GM19438 (cell line): ENCODE measurements at regions not wholly inside any gene's neighbourhood (a gene's known extent, or its start where the extent isn't known, plus 50 kb on each side); places are given as distances from the start of the nearest gene placed in this dataset.
"Not testable (repeated sequence)": the region's sequence is repeated elsewhere in the genome, so short reads cannot be mapped to it uniquely, and the experiment has no call there.

Experiments
- ATAC-seq: cut with Tn5 transposase; IDR thresholded peaks from one replicate; pipeline ENCODE4 v1.9.1; 2021; ENCODE audit warnings: low read depth; ENCODE audit not compliant: unreplicated experiment

DNA sequence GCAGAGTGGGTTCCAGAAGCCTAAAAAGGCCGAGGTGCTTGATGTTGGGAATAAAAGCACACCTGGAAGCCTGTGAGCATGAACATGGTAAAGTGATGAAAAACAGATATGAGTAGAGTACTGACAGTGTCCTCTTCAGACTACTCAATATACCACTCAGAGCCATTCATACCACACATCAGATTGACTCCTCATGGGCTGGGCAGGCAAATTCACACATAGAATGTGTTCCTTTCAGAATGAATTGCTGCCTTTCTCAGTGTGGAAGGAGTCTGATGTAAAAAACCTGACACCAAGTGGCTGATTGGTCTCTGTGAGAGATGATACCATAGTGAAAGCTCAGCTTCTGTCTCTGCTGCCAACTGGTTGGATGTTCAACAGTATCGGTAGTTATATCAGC is 442.7 kb downstream of the RAPGEF2 start:
- ATAC-seq: no peak

DNA sequence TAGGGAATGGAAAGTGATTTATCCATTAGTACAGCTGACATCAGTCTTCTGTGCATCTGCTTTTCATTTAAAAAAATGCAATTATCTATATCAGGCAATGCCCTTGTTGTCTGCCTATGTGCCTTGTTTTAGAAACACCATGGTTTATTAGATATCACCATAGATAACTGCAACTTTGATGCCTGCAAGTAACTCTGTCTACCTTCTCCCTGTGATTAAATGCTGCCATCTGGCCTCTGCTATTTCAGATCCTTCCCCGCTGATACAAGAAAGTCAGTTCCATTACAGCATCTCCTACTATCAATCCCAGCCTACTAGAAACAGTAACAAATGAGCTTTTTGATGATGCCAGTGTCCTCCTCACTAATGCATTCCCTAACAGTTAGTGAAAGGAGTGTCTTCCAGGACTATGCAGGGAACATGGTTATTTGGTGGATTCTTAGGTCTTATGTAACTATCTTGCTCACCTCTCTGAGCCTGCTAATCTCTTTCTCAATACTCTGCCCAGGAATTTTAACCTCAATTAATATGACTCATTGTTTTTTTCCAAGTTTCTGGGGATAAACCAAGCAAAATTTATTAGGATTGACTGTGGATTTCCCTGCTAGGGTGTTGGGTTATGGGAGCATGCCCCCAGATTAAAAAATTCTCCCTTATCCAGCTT is 444.9 kb downstream of the RAPGEF2 start:
- no peak for ATAC-seq

DNA sequence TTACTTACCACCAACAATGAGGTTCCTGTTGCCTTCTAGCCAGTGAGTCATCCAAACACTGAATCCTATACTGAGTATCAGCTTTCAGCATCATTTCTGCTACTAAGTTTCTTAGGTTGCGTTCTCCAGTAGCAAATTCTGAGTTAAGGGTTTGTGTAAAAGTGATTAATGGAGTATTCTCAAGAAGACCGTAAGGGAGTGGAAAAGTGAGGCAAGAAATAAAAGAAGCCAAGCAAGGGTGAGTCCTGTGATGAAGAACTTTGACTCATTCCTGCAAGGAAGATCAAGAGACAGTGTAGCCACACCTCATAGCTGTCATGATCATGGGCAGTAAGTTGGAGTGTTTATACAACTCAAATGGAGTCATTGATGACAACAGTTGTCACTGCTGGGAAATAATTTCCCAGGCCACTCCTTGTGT is 446.2 kb downstream of the RAPGEF2 start:
- no peak for ATAC-seq

DNA sequence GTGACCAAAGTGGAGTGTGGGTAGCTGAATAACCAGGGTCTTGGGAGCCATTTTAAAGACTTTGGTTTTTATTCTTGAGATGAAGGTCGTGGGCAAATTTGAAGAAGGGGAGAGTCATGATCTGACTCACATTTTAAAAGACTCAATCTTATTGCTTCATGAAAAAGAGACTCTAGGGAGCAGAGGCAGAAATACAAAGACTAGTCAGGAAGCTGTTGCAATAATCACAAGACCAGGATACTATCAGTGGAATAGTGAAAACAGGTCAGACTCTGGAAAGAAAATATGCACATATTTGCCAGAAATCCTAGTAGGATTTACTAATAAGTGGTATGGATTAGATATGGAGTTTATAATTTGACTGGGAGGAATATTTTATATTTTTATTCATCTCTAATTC is 448.4 kb downstream of the RAPGEF2 start:
- ATAC-seq: no peak

DNA sequence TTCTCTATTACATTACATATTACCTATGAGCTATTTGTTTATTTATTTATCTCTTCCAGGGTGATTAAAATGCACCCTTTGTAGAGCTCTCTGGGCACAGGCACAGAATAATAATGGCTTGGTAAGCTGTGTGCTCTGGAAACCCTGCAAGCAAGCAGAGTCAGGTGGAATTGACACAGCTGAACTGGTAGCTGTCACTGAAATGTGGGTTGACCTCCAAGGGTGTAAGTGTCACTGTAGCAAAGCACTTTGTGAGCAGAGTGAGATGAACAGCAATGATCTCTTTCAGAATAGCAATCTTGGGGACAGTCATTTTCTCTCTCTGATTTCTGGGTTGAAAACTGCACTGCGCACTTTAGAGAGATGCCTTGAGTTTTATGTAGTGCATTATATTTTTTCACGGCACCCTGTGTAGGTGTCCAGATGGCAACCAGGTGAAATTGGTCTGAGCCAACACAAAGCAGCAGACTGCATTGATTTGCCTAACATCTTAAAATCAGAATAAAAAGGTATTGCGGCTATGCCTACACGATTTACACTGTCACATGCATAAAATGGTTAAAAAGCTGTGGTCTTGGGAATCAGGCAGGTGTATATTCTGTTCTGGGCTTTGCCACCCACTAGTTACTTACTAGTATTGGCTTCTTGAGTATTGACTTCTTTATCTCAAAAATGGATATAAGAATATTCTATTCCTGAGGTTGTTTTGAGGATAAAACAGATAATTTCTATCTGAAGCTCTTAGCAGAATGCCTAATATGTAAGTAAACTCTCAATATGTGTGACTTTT is 450.3 kb downstream of the RAPGEF2 start:
- no peak for ATAC-seq

DNA sequence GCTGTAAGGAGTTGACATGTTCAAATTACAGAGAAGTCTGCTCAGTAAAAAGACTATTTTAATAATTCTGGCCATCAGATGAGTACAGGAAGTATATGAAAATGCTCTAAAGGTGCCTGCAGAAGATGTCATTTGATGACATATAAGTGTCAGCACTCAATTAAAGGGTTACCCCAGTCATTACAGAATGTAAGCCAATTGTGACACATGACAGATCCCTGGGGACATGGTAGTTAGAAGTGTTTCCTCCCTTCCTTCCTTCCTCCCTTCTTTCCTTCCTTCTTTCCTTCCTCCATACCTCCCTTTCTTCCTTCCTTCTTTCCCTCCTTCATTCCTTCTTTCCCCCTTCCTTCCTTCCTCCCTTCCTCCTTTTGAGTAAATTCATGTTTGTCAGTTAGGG is 453.0 kb downstream of the RAPGEF2 start:
- no peak for ATAC-seq

DNA sequence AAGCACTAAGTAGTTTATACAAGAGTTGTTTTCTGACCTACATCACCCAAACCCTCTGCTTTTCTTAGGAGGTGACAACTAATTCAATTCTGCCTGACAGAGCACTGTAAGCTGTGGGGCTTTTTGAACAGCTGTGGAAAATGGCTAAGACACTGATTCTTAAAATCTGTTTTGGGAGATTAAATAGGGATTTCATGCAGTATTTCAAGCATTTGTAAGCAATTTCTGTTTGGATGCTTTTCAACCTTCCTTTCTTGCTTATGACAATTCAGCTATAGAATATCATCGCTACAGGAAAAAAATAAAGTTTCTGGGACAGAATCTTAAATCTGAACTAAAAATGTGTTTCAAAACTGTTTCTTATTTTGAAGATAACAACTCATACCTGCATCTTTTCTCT is 459.5 kb downstream of the RAPGEF2 start:
- no peak for ATAC-seq

DNA sequence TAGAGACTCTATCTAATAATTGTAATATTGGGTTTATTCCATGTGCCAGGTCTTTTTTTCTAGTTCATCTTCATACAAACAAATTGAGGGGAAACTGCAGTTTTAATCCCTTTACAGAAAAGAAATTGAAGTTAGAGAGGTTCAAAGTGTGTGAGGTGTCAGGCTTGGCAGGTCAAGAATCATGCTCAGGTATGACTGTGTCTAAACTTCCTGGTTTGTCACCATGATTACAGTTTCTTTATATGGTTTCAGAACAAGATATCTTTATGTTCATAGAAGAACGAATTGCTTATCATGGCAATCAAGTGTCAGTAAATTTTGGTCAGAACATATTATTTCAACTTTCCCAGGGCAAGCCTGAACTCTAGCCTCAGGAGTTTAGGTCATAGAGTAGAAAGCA is 460.4 kb downstream of the RAPGEF2 start:
- ATAC-seq: no peak

DNA sequence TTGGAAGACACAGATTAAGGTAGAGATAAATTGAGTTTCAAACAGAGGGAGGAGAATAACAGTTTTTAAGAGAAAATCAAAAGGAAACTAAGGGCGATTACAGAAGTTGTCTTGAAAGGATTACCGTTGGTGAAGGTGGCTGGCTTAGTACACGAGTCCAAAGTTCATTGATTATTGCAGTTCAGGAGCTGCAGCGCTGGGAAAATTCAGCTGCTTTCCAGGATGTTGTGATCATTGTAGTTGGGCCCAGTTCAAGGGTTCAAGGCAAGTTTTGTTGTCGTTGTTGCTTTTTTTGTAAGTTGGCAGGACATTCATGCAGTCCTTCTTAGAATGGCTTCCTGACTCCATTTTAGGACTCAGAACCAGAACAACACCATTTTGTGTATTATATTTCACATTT is 461.7 kb downstream of the RAPGEF2 start:
- ATAC-seq: no peak

DNA sequence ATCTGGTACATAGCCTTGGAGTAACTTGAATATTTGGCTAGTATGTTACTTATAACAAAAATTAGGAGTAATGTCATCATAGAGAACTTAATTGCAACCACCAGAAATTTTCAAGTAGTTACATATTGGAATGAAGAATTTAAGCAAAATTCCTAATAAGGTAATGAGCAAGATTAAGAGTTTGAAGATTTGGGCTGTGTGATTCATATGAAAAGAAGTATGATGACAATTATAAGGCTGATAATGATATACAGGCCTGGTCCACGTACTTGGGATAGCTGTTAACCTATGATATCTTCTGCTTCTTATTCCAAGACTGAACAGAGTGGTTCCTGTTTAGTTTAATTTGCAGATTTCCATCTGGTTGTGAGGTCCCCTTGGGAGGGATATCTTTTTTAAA is 463.9 kb downstream of the RAPGEF2 start:
- ATAC-seq: no peak

DNA sequence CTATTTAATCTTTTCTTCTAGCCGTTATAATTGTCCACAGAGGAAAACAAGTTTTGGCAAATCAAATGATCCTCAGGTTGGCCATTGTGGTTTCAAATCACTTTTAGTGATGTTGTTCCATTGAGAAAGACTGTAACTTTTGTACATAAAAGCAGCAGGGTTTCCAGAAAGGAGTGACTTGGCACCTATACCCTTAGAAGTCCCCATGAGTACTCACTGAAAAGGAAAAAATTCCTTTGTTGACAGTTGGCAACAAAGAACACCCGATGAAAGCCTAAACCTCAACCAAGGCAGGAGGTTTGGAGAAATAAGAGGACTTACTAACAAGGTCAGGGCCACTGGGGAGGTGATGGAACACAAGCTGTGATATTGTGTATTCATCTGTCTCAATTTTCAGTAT is 474.4 kb downstream of the RAPGEF2 start:
- no peak for ATAC-seq

DNA sequence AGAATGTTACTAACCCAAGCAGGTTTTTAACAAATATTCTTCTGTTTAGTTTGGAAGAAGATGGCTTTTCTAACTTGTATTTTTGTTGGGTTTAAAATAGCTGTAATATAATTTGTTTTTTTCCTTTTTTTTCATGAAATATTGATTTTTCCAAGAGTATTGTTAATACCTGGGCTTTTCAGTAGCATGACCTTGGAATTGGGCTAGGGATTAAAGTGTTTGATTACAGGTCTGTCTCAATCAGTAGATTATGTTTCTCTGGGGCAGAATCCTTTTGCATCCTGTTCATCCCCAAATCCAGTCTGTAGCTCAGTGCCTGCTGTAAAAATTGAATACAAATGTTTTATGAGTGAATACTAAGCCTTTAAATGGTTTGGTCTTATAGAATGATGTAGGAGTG is 479.8 kb downstream of the RAPGEF2 start:
- no peak for ATAC-seq

DNA sequence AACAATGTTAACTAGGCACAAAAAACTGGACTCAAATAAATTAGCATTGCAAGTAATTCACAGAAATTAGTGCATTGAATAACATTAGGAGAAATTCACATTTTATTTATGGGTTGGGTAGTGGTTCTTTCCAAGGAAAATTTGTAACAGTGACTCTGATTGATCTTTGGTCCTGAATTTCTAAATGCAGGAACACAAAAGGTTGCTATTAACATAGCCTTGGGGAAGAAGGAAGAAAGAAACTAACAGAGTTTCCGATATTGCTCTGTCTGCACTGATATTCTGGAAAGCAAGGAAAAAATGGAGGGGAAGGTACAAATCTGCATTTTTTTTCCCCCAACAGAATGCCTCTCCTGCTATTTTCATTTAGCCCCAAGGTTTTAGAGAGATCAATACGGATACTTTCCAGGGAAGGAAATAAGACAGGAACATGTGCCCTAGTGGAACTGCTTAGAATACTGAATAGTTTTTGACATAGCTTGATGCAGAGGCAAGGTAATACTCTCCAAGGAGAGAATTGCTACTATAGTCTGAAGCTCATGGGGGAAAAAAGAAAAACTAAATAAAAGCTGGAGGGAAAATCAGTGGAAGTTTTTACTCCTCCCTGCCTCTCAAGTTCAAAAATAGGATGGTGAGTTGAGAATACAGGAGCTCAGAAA is 490.1 kb downstream of the RAPGEF2 start:
- ATAC-seq: no peak

DNA sequence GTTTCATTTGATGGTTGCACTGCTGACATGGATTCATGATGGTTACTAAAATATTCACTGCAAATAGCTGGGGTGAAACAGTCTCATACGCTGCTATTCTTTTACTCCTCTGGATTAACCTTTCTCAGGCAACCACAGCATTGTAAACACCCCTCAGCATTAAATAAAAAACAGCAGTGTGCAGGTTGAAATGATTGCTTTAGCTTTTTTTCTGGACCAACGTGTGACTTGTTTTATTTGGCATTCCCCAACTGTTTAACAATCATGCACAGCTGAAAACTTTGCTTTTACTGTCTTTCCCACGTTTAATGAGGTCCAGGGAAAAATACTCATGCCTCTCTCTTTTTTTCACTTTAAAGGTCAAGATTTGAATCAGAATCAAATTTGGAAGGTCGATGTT is 490.8 kb downstream of the RAPGEF2 start:
- no peak for ATAC-seq

DNA sequence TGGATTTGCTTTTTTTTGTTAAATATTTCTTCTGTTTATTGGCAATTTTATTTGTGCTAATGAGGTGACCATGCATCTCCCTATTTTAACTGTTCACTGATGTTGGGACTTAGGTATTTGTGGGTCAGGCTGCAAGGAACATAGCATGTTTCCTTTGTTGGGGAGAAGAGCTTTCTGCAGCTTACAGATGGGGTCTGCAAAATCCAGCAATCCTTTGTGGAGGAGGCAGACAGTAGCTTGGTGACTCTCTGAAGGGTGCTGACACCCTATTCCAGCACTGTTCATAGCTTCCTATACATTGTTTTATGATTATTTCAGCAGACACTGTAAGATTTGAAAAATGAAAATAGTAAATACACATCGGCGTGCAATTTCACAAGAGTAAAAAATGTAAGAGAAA is 491.7 kb downstream of the RAPGEF2 start:
- ATAC-seq: no peak

DNA sequence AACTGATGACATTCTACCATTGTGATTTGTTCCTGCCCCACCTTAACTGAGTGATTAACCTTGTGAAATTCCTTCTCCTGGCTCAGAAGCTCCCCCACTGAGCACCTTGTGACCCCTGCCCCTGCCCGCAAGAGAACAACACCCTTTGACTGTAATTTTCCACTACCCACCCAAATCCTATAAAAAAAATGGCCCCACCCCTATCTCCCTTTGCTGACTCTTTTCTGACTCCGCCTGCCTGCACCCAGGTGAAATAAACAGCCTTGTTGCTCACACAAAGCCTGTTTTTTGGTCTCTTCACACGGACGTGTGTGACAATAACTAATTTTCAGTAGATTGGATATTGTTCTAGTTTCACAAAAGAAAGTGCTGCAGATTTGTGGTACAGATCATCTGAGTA is 492.2 kb downstream of the RAPGEF2 start:
- ATAC-seq: not testable (repeated sequence)

DNA sequence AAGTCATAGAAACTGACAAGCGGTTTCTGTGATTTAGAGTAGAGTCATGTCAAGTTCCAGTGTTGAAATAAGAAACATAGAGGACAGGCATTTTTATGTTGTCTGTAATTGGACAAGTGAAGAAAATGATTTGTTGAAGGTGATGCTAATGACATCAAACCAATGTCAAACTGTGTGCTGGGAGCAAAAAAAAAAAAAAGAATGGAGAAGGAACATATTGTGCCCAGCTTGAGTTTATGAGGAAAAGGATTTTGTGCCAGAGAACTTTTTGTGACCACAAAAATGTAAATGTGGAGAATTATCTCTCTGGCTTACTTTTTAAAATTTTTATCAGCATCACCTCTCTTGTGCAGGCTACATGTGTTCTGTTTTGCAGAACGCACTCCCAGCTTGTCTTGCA is 495.7 kb downstream of the RAPGEF2 start:
- ATAC-seq: no peak

DNA sequence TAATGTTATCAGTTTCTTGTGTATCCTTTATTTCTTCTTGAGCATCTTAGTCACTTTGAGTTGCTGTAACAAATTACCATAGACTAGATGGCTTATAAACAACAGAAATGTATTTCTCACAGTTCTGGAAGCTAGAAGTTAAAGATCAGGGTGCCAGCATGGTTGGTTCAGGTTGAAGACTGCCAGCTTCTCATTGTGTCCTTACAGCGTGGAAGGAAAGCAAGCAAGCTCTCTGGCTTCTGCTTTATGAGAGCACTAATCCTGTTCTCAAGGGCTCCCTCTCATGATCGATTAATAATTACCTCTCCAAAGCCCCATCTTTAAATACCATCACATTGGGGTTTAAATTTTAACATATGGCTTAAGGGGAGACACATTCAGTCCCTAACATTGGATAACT is 497.2 kb downstream of the RAPGEF2 start:
- ATAC-seq: no peak

DNA sequence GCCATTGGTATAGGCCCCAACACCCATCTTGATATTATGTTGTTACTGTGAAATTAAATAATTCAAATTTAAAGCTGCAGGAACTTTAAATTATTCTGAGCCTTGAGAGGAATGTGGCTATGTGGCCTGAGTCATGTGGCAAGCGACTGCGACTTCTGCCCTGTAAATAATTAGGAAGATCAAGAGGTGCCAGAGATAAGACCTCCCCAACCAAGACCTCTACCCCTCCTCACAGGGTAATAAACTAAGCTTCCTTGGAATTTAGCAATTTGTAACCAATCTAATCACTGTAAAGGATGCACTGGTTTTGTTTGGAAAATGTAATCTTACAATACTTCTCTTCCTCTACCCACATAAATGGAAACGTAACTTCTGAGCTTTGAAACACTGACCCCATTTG is 501.9 kb downstream of the RAPGEF2 start:
- ATAC-seq: no peak

DNA sequence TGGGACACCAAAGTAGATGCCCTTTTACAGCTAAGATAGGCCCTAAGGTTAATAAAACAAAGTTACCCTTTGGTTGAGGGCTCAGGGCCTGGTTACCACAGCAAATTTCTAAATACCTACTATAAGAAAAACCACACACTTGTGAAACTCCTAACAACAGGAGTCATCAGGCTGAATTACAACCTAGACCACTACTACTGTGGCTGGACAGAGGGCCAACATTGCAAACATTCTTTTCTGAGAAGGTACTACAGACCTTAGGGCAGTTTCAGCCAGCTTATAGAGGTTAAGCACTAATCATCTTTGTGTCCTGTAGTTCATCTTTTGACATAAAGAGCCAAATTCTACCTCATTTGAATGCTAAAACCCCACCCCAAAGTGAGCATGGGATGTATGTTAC is 504.0 kb downstream of the RAPGEF2 start:
- no peak for ATAC-seq

DNA sequence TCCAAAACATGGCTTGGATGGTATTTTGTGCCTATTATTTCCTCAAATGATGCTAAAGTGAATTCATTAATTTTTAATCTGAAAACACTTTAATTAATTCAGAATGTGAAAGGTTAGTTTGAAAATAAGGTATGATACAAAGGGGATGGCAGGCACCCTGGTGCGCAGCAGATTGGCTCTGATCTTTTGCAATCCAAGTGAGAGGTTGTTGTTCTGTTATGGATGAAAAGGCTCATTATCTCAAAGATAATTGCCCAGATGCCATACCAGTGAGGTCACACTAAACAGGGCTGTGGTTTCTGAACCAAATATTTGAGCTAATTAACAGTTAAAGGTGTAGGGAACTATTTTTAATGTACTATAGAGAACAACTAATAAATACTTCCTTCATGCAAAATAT is 504.9 kb downstream of the RAPGEF2 start:
- ATAC-seq: no peak

DNA sequence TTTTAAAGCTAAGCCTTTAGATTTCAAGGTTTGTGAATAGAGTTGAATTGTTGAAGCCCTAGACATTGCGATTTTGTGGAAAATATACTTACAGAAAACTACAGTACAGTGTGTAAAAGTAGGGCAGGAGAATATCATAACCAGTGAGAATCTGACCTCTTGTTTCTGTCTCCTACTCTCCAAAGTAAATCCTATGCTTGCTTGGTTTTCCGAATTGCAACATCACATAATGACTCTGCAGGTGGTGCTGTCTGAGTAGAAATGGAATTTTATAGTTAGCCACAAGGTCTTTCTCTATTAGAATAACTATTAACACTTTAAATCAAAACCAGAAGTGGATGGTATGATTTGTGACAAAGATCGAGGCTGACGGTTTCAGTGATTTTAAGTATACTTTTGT is 505.6 kb downstream of the RAPGEF2 start:
- no peak for ATAC-seq
